HG03460 (cell line): ENCODE measurements at regions not wholly inside any gene's neighbourhood (a gene's known extent, or its start where the extent isn't known, plus 50 kb on each side); places are given as distances from the start of the nearest gene placed in this dataset.

ENCODE experiments used
- ATAC-seq: cut with Tn5 transposase; IDR thresholded peaks from one replicate; pipeline ENCODE4 v1.9.1; 2021; ENCODE audit not compliant: unreplicated experiment

DNA sequence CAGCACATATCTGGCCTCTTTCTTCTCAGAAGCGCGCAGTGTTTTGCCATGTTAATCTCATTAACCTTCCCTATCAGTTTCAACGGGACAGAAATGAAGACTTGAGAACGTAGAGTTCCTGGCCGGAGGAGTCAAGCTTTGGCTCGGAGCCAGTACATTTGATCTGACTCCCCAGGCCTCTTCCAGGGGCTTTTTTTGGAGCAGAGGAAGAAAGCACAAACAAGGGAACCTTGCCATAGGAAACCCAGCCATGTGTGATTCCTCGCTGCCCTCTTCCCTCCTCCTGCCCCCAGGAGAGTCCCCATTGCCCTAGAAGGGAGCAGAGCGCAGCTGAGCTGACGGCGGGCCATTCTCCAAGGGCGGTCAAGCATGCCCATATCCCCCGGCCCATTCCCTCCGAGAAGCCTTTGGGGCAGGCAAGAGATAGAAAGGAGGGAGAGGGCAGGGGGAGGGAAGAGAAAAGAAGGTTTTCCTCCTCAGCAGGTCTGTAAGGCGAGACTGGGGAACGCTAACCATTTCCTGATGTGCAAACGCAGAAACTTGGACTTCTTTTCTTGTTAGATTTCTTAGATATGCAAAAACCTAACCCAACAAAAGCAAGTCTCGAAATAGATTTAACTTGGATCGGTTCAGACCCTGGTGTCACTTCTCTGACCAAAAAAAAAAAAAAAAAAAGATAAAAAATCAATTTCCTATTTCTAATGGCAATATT lies 63.7 kb upstream of the POU3F3 start:
- ATAC-seq = no peak

DNA sequence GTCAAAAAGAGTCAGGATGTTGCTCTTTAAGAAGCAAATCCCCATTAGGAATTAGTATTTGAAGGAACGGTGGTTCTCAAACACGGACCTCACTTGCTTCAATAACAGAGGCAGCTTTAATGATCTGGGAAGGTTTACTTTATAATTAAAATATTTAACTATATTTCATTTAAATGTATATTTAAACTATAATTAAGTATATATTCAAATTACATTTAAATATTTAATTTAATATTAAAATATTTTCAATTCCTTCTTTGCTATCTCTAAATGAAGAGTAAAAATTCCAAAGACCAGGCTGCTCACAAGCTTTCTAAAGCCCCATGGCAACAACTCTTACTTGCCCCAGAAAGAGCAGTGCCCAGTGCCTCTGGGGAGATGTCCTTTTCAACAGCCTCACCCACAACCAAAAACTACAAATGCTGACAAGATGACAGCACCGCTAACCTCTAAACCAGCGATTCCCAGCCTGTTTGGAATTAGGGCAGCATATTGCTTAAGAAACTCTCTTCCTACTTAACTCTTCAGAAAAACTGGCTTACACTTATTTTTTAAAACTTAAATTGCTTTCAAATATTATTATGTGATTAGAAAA lies 62.9 kb upstream of the POU3F3 start:
- ATAC-seq = no peak

DNA sequence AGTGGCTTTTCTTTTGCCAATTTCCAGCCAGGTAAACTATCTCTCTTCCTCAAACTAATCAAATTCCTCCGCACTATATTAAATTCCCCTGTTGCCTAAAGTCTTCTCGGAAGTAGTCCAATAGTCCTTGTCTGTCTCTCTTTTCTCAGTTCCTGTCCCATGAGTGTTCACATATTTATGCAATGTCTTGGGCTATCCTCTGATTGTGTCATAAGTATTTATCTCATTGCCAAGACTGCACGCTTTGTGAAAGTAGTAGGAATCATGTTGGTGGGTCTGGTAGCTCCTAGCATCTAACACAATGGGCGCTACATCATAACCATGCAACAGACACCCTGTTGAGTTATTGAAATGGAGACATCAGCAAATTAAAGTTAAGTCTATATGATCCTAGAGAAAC lies 59.9 kb upstream of the POU3F3 start:
- ATAC-seq = no peak

DNA sequence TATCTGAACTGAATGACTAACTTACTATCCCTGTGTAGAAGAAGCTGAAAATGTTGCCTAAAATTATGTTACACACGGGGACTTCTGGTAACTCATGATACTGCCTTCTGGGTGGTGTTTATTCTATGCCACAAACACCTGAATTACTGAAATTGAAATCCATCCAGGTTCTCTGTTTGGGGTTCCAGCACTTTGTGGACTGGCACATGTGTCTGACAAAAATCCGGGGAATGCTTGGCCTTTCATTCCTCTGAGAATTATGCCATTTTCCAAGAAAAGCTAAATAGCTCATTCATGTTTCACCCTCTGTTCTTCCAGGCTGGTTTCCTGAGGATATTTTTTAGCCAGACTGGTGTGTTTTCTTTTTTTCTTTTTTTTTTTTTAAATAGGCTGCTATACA lies 59.5 kb upstream of the POU3F3 start:
- no peak for ATAC-seq
